Activated T-cell treated with anti-CD3 and anti-CD28 coated beads for 48 hours (primary cell): ENCODE measurements at regions not wholly inside any gene's neighbourhood (a gene's known extent, or its start where the extent isn't known, plus 50 kb on each side); places are given as distances from the start of the nearest gene placed in this dataset.
"Not testable (repeated sequence)": the region's sequence is repeated elsewhere in the genome, so short reads cannot be mapped to it uniquely, and the experiment has no call there.

Source experiments
- DNase-seq: peaks from one replicate; pipeline ENCODE4 v3.0.0-alpha.2; 2020; ENCODE audit warnings: low read depth

DNA sequence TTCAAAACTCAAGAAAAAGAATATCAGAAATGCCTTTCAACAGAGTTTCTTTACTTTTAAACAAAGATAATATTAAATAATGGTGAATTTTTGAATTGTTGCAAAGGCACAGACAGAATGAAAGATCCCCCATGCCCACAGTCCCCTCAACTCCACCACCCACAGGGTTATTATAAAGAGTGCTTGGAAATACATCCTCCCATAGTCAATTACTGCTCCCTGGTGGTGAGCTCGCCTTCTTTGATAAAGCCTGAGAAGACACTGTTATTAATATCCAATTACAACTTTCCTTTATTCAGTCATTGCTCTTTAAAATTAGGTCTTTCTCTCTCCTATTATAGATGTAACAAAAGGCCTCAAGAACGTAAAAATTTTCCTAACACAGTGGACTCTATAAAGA, 490.2 kb upstream of the RORB start:
- no peak for DNase-seq

DNA sequence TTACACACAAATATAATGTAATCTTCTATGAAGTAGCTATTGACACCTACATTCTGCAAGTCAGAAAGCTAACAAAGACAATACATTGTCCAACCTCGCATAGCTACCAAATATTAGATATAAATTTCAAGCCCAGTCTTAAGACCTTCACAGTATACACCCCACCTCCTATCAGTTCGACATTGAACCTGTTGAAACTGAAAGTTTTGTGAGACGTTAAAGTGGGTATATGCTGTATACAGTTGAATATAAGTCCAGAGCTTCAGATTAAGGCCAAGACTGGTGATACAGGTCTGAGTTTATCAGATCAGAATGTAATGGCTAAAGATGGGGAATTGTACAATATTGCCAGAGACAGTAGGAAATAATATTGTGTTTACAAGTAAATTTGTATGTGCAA, 489.3 kb upstream of the RORB start:
- no peak for DNase-seq

DNA sequence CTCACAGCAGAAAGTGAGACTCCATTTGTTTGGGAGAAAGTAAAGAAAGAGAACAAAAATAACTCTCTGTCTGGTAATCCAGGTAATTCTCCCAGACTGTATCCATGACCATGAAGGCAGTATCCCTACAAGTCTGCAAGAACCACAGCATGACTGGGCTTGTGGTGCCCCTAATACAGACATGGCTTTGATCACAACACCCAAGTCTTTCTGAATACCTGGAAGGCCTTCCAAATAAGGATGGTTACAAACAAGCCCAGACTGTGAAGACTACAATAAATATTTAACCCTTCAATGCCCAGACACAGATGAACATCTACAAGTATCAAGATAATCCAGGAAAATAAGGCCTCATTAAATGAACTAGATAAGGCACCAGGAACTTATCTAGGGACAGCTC, 481.1 kb upstream of the RORB start:
- no peak for DNase-seq

DNA sequence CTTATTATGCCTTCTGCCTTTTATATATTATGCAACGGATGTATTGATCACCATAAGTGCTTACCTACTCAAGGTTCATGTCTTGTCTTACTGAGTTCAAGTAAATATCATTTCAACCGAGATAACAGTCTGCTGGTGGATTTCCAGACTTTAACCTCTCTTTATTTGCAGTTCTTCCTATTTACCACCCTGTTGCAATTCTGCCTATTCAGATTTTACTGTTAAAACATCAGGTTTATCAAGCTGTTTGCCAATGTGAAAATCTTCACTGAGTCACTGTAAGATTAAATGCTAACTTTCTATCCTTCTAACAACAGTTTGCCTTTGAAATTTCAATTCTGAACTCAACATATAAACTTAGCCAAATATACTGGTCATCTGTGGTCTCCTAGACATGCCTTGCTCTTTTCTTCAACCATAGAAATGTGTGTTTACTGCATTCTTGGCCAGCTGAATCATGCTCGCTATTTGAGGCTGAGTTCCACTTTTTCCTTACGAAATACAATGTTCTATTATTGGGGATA, 471.7 kb upstream of the RORB start:
- no peak for DNase-seq

DNA sequence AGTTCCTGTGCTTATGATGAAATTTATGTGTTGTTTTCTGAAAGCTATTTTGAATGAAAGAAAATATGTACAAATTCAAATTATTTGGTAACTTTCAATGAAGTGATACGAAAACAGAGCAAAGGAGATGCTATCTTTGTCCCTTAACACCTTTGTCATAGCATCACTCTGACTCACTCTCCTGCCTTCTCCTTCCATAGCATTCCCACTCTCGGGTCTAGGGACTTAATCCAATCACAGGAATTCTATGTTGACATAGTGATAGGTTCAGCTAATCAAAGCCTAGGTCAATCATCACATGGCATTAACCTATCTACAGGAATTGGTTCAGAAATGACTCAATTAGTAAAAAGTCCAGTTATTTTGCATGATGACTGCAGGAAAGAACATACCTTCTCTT, 464.7 kb upstream of the RORB start:
- no peak for DNase-seq

DNA sequence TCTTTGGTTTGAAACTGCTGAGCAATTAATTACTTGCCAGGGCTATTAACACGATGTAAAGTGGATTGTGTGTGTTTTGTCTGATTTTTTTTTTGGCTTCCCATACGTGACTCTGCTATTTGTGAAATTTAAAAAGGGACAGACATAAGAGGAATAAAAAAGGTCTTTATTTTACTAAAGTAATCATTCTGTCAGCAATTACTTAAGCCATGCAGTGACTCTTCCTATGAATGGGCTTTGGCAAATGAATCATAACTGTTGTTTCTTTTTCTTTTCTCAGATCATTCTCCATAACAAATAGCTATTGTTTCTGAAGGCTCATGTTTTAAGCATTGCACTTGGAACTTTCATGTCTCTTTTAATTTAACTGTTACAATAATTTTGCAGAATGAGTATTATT, 461.3 kb upstream of the RORB start:
- DNase-seq, result no peak

DNA sequence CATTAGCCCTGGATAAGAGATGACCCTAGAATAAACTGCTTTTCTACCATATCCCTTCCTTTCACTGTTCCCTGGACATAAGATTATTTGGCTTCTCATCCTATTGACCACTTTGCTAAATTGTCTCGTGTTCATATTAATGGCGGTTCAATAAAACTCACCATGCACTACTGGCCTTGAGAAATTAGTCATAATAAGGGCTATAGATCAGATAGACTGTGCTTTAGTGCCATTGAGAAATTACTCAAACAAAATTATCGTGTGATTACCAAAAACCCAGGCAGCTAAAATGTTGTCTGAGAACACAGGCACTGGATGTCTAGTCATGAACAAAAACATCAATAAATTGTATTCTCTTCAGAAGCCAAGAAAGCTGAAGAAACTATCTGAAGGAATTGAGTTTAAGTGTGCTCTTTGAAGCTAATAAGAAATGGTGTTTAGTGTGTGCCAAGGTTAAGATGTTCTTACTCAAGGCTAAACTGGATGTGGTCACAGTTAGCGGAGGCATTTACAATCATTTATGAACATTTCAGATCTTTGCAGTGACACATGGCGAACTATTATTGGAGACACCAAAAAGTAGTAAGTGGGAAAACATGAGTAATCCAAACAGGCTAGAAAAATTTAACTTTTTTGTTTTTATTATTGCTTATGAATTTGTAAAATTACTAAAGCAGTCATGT, 460.4 kb upstream of the RORB start:
- no peak for DNase-seq

DNA sequence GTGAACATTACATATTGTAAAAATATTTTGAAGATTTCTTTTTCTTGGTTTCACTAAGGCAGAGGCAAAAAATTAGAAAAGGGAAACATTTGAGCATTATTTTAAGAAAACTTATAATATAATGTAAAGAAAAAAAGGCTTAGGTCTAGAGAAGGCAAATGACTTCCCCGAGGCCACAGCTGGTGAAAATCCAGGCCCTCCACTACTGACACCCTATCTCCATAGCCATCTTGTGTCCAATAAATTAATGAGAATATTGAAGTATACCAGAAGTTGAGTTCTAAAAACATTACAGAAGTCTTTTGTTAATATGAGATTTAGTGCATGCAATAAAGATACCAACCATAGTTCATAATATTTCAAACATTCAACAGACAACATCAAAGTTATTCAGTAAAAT, 459.9 kb upstream of the RORB start:
- DNase-seq, result no peak

DNA sequence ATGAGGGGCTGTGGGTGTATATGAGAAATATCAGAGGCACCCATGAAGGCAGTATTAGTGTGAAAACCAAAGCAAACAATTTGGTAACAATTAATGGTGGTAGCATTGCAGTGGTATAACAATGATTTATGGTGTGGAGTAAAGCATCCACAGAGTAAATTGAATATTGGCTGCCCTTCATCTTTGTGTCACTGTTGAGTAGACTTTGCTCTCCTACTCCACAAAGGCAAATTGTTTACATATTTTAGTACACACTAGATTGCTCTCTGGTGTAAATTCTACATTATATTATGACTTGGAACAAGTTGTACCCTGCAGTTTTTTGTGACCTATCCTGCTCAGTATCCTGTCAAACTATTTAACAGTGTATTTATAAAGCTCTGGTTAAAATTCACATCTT, 455.5 kb upstream of the RORB start:
- DNase-seq, result no peak

DNA sequence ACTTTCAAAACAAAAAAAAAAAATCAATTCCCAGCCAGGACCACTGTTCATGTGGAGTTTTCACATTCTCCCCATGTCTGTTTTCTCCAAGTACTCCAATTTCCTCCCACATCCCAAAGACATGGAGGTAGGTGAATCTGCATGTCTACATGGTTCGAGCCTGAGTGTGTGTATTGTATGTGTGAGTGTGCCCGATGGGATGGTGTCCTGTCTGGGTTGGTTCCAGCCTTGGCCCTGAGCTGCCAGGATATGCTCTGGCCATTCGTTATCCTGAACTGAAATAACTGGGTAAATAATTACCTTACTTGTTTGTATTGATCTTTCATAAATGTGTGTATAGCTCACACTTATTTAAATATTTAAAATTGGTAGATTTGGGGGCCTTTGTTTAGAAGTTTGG, 452.3 kb upstream of the RORB start:
- DNase-seq, result no peak

DNA sequence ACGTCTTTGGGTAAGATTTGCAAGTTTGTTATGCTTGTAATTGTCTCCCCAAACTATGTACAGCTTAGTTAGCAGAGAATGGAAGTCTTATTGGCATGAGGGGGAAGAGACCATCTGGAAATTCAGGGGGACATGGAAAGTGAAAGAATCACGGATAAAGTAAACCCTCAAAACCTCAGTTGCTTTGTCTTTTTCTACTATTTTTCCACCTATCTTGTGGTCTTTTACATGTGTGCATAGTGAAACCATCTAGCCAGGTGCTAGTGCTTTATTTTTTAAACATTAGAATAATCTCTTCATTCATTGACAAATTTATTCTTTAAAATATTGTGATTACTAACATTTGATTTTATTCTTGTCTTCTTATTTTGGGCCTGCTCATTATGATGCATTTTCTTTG, 441.1 kb upstream of the RORB start:
- no peak for DNase-seq

DNA sequence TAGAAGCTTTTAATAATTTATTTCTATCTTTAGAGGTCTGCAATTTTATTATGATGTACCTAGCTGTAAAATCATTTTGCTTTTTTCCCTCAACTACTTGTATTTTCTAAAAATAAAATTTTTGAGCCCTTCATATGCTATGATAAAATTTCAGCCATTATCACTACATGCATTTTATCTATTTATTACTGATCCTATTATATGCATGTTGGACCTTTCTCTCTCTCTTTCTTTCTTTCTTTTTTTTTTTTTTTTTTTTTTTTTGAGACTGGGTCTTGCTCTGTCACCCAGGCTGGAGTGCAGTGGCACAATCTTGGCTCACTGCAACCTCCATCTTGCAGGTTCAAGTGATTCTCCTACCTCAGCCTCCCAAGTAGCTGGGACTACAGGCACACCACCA, 440.1 kb upstream of the RORB start:
- DNase-seq, result not testable (repeated sequence)

DNA sequence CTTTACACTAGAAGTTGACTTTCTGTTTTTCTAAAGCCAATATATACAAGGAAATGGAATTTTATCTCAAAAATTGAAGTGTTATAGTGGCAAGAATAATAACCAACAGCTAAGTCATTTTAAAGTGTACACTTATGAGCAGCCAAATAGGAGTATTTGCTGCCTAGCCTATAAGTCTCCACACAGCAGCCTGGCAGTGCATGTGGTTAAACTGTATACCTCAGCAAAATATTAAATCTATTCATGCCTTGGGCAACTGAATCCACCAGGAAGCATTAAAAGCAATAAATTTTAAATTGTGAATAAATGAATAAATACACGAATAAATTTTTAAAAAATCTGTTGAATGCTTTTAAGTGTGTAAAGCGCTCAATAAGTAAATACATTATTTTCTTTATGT, 432.4 kb upstream of the RORB start:
- no peak for DNase-seq

DNA sequence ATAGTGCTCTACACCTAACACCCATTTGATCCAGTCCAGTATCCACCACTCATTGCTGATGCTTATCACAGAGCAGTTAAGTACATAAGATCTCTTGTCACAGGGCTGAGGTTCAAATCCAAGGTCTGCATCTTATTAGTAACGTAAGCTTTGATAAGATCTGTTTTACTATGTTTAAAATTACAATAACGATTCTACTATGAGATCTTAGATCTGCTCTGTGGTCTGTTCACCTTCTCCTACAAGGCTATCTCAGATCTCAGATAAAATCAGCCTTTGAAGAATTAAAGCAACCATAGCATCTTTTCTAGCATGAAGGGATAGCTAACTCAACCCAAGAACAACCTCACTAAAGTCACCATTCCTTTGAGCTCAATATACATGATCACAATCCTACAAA, 431.0 kb upstream of the RORB start:
- DNase-seq, result no peak

DNA sequence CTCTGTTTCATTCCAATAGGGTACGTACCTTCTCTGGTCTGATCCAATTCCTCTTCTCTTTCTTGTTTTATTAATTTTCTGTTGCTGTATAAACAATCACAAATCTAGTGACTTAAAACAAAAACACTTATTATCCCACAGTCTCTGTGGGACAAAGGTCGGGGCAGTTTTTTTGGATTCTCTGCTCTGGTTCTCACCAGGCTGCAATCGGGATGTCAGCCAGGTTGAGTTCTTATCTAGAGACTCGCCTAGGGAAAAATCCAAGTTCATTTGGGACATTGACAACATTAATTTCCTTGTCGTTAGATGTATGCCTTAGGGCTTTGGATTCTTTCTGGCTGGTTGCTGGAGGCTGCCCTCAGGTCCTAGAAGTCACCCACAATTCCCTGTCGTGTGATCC, 430.5 kb upstream of the RORB start:
- no peak for DNase-seq

DNA sequence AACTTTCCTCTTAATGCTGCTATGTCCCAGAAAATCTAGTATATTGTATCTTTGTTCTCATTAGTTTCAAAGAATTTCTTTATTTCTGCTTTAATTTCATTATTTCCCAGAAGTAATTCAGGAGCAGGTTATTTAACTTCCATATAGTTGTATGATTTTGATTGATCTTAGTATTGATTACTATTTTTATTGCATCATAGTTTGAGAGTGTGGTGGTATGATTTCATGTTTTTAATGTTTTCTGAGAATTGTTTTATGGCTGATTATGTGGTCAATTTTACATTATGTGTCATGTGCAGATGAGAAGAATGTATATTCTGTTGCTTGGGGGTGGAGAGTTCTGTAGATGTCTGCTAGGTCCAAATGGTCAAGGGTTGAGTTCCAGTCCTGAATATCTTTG, 425.6 kb upstream of the RORB start:
- no peak for DNase-seq

DNA sequence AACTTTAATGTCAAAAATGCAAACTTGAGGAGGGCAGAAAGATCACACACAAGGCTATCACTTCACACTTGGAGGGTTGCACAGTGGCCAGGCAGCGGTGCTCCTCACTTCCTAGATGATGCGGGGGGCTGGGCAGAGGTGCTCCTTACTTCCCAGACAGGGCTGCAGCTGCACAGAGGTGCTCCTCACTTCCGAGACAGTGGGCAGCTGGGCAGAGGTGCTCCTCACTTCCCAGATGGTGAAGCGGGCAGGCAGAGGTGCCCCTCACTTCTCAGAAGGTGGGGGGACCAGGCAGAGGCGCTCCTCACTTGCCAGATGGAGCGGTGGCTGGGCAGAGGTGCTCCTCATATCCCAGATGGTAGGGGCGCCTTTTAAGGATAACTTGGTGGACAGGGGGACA, 423.2 kb upstream of the RORB start:
- no peak for DNase-seq

DNA sequence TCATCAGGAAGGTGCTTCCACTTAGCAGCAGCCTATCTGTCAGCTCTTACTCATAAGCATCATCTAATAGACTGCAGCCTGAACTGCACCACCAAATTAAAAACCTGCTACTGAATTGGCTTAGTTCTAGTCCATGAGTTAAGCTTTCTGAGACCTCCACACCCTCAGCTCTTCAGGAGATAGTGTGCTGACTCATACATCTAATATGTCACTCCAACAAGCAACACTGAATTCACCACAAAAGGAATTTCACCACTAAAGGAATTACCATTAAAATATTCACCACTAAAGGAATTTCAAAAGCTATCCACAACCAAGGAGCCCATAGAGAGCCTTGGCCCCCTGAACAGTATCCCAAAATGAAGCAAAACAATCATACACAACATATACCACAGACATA, 418.5 kb upstream of the RORB start:
- no peak for DNase-seq

DNA sequence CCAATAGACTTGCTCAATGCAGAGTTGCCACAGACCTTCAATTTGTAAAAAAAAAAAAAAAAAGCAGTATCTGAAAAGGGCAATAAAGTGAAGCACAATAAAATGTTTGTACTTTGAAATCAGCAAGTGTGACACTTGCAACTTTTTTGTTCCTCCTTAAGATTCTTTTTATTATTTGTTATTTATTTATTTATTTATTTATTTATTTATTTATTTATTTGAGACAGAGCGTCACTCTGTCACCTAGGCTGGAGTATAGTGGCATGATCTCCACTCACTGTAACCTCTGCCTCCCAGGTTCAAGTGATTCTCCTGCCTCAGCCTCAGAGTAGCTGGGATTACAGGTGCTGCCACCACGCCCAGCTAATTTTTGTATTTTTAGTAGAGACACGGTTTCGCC, 416.5 kb upstream of the RORB start:
- not testable (repeated sequence) for DNase-seq

DNA sequence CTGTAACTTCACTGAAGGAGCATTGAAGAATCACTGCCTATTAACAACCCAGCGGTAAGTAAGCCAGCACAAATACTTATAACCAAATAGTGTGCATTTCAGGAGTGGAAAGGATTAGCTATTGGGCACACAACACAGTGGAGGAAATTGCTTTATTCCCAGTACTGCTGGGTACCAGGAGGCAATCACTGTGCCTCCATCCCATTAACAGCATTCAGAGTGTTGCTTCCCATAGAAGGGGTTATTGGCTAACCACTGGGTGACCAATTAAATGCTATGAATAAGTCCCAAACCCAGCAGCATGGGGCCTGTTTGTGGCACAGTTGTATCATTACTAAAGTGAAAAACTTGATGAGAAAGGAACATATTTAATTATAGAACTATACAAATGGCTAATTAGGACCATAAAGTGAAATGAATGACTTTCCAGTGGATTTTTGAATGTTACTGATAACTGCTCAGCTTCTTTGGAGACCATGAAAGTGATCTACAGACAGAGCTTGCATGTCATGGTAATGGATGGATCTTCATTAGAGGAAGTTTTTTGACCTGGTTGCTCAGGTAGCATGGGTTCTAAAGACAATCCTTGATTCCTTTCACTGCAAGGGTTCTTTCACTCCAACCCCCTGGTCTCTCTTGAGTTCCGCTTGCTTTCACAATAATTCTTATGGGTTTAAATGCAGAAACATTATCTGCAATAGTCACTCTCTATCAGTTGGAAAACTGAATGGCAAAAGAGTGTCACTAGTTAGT, 413.3 kb upstream of the RORB start:
- no peak for DNase-seq

DNA sequence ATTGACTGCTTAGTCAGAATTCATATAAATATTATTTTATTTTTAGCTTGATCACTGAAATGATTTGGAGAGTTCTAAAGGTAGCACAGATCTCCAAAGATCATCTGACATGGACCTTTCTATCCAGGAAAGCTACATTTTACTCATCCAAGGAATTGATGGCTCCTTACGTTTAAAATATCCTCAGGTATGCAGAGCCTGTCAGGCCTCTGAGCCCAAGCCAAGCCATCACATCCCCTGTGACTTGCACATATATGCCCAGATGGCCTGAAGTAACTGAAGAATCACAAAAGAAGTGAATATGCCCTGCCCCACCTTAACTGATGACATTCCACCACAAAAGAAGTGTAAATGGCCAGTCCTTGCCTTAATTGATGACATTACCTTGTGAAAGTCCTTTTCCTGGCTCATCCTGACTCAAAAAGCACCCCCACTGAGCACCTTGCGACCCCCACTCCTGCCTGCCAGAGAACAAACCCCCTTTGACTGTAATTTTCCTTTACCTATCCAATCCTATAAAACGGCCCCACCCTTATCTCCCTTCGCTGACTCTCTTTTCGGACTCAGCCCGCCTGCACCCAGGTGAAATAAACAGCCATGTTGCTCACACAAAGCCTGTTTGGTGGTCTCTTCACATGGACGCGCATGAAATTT, 411.6 kb upstream of the RORB start:
- not testable (repeated sequence) for DNase-seq

DNA sequence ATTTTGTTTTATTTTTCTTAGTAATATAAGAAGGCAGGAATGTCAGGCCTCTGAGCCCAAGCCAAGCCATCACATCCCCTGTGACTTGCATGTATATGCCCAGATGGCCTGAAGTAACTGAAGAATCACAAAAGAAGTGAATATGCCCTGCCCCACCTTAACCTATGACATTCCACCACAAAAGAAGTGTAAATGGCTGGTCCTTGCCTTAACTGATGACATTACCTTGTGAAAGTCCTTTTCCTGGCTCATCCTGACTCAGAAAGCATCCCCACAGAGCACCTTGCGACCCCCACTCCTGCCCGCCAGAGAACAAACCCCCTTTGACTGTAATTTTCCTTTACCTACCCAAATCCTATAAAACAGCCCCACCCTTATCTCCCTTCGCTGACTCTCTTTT, 406.2 kb upstream of the RORB start:
- not testable (repeated sequence) for DNase-seq

DNA sequence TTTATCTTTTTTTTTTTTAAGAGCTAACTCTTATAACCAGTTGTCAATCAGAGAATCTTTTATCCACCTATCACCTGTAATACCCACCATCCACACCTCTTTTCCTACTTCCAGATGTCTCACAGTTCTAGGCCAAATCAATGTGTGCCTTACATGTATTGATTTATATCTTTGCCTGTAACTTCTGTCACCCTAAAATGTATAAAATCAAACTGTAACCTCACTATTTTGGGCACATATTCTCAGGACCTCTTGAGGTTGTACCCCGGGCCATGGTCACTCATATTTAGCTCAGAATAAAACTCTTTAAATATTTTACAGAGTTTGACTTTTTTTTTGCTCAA, 404.7 kb upstream of the RORB start:
- DNase-seq, result no peak
